OCI-LY7 (cell line): ENCODE measurements at regions not wholly inside any gene's neighbourhood (a gene's known extent, or its start where the extent isn't known, plus 50 kb on each side); places are given as distances from the start of the nearest gene placed in this dataset.

ENCODE experiments used
- CTCF ChIP-seq: fragments of 200-600 bp; sonication (generic); conservative IDR thresholded peaks from 2 replicates; pipeline ENCODE4 v1.5.1; 2014; ENCODE audit warnings: mild to moderate bottlenecking, antibody characterized with exemption, low read length, moderate library complexity, mixed read lengths
- EZH2phosphoT487 ChIP-seq: fragments of 200-600 bp; sonication (generic); IDR thresholded peaks from 2 replicates; pipeline ENCODE4 v1.6.1; 2018; ENCODE audit warnings: low read depth, borderline replicate concordance, mild to moderate bottlenecking, mixed run types, antibody characterized with exemption, low read length, moderate library complexity, mixed read lengths

- no peak for TF ChIP-seq CTCF
- TF ChIP-seq EZH2phosphoT487: no peak
Measured at GRCh38 chr6:170097505-170098427, 193.1 kb downstream of the DLL1 start.
